Kidney tubule cell (primary cell): ENCODE measurements at regions not wholly inside any gene's neighbourhood (a gene's known extent, or its start where the extent isn't known, plus 50 kb on each side); places are given as distances from the start of the nearest gene placed in this dataset.

ENCODE experiments used
- DNase-seq: peaks from one replicate; pipeline ENCODE4 v3.0.0-alpha.2; 2018; ENCODE audit warnings: low spot score

- no peak for DNase-seq
Observed at GRCh38 chr21:32093646-32094462, 185.0 kb downstream of the MIS18A start.

- DNase-seq = no peak
Observed at GRCh38 chr21:32090956-32091355, 187.9 kb downstream of the MIS18A start.

GRCh38 chr21:32089766-32090165, 189.1 kb downstream of the MIS18A start:
- DNase-seq = no peak

- no peak for DNase-seq
Observed at GRCh38 chr21:32088471-32088870, 190.4 kb downstream of the MIS18A start.

- no peak for DNase-seq
Observed at GRCh38 chr21:32087447-32087846, 191.4 kb downstream of the MIS18A start.

- DNase-seq = no peak
Observed at GRCh38 chr21:32083197-32083596, 195.7 kb downstream of the MIS18A start.

GRCh38 chr21:32082466-32082865, 196.4 kb downstream of the MIS18A start:
- DNase-seq = no peak

GRCh38 chr21:32073593-32073992, 200.8 kb downstream of the HUNK start:
- no peak for DNase-seq

GRCh38 chr21:32073190-32073589, 200.4 kb downstream of the HUNK start:
- DNase-seq = no peak

- DNase-seq = peak; percentile 6
Observed at GRCh38 chr21:32071620-32072019, 198.8 kb downstream of the HUNK start.

GRCh38 chr21:32070676-32071330, 198.0 kb downstream of the HUNK start:
- DNase-seq = no peak

GRCh38 chr21:32070126-32070525, 197.3 kb downstream of the HUNK start:
- DNase-seq = no peak

- DNase-seq = no peak
Observed at GRCh38 chr21:32065654-32066053, 192.8 kb downstream of the HUNK start.

- no peak for DNase-seq
Observed at GRCh38 chr21:32064281-32064910, 191.6 kb downstream of the HUNK start.

GRCh38 chr21:32062591-32063227, 189.9 kb downstream of the HUNK start:
- DNase-seq = no peak

GRCh38 chr21:32061729-32062128, 188.9 kb downstream of the HUNK start:
- no peak for DNase-seq

- DNase-seq = no peak
Observed at GRCh38 chr21:32056791-32057190, 184.0 kb downstream of the HUNK start.

GRCh38 chr21:32055305-32055704, 182.5 kb downstream of the HUNK start:
- no peak for DNase-seq
